Nephron progenitor cell (in vitro differentiated cells): ENCODE measurements at regions not wholly inside any gene's neighbourhood (a gene's known extent, or its start where the extent isn't known, plus 50 kb on each side); places are given as distances from the start of the nearest gene placed in this dataset.

Experiments used
- DNase-seq: peaks from one replicate; pipeline ENCODE4 v3.0.0; 2021
- H3K27ac Mint-ChIP-seq: 2 replicates; pipeline ENCODE4 v1.8.0; 2021; ENCODE audit warnings: mild to moderate bottlenecking, moderate library complexity, mixed read lengths
- H3K27me3 Mint-ChIP-seq: 2 replicates; pipeline ENCODE4 v1.8.0; 2021; ENCODE audit warnings: mild to moderate bottlenecking, low read depth, mixed read lengths; ENCODE audit not compliant: poor library complexity
- H3K36me3 Mint-ChIP-seq: 2 replicates; pipeline ENCODE4 v1.8.0; 2021; ENCODE audit warnings: low read depth, mixed read lengths
- H3K4me1 Mint-ChIP-seq: 2 replicates; pipeline ENCODE4 v1.8.0; 2021; ENCODE audit warnings: mixed read lengths
- H3K4me3 Mint-ChIP-seq: 2 replicates; pipeline ENCODE4 v1.8.0; 2021; ENCODE audit warnings: mild to moderate bottlenecking, moderate library complexity, mixed read lengths
- H3K9me3 Mint-ChIP-seq: 2 replicates; pipeline ENCODE4 v1.8.0; 2021; ENCODE audit warnings: mild to moderate bottlenecking, moderate library complexity, mixed read lengths
- TF ChIP-seq, protein P1 (sequence below): fragments of 200-600 bp; sonication (generic); IDR thresholded peaks from 2 replicates; pipeline ENCODE4 v1.5.0; 2021; ENCODE audit warnings: antibody characterized with exemption

DNA sequence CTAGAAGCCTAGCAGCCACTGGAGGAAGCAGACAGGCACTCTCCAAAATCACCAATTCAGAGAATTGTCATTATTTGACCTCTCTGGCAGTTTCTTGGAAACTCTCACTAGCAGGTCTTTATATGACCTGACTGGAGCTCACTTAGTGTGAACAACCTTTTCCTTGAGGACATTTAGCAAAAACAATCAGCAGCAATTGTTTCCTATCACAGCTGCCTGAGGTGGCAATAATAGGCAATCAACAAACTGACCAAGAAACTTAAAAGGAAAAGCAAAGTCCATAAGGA is 162.4 kb upstream of the STT3B start:
- H3K9me3 Mint-ChIP-seq = peaks cover 9% of the 10 kb centered on the region
- no peak overlapping the region for H3K27ac Mint-ChIP-seq
- no peaks in the 10 kb centered on the region for H3K27me3 Mint-ChIP-seq
- no peaks in the 10 kb centered on the region for H3K36me3 Mint-ChIP-seq
- no peak overlapping the region for H3K4me3 Mint-ChIP-seq
- no peak for DNase-seq
- peaks cover 11% of the 10 kb centered on the region for H3K4me1 Mint-ChIP-seq
- TF ChIP-seq, protein P1, sequence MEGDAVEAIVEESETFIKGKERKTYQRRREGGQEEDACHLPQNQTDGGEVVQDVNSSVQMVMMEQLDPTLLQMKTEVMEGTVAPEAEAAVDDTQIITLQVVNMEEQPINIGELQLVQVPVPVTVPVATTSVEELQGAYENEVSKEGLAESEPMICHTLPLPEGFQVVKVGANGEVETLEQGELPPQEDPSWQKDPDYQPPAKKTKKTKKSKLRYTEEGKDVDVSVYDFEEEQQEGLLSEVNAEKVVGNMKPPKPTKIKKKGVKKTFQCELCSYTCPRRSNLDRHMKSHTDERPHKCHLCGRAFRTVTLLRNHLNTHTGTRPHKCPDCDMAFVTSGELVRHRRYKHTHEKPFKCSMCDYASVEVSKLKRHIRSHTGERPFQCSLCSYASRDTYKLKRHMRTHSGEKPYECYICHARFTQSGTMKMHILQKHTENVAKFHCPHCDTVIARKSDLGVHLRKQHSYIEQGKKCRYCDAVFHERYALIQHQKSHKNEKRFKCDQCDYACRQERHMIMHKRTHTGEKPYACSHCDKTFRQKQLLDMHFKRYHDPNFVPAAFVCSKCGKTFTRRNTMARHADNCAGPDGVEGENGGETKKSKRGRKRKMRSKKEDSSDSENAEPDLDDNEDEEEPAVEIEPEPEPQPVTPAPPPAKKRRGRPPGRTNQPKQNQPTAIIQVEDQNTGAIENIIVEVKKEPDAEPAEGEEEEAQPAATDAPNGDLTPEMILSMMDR = no peak

DNA sequence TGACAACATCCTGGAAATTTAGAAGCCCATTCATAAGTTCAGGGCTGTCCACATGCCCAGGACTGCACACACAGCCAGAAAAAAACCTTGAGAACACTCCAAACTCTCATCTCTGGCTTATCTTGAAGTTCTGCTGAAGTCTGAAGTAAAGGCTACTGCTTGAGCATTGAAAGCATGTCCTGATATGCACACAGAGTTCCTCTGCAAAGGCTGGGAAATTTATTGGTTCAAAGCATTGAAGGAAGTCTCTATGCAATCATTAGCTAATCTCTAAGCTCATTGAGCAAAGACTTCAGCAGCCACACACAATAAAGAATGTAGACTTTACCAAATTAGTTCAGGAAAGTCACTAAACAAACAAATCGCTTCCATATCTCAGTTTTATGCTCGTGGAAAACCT is 162.0 kb upstream of the STT3B start:
- Mint-ChIP-seq H3K9me3 (peaks cover 9% of the 10 kb centered on the region), H3K27ac (no peak overlapping the region), H3K27me3 (no peaks in the 10 kb centered on the region), H3K4me3 (no peak overlapping the region), H3K36me3 (no peaks in the 10 kb centered on the region), H3K4me1 (peaks cover 11% of the 10 kb centered on the region)
- TF ChIP-seq, protein P1 = no peak
- DNase-seq = no peak

DNA sequence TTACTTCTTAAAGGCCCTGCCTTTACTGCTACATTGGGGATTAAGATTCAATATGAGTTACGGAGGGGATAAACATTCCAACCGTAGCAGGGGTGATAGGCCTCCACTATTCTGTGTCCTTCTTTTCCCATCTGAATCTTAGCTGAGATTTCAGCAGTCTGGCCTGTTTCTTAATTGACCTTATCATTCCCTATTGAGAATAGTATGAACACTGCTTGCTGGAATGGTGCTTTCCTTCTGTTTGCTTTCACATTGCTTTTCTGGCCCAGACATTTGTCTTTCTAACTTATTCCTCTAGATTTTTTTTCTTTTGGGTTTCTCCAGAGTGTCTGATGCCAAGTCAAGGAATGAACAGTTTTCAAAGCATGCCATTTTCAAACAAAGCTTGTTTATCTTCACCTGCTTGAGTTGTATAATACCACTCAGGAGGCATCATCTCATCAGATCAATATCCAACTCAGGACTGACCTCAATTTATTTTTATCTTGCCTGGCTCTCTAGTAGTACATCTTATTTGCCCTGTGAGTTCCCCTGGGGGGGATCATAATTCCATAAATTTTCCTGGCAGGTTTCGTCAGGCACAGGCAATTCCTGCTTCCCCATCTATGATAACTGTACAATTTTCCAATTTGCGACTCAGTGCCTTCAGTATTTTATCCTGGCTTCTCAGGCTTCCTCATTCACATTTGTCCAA is 161.1 kb upstream of the STT3B start:
- no peaks in the 10 kb centered on the region for H3K36me3 Mint-ChIP-seq
- H3K27ac Mint-ChIP-seq = no peak overlapping the region
- no peak for DNase-seq
- H3K4me3 Mint-ChIP-seq = no peak overlapping the region
- peaks cover 8% of the 10 kb centered on the region for H3K4me1 Mint-ChIP-seq
- peaks cover 9% of the 10 kb centered on the region for H3K9me3 Mint-ChIP-seq
- H3K27me3 Mint-ChIP-seq = no peaks in the 10 kb centered on the region
- TF ChIP-seq, protein P1 = no peak

DNA sequence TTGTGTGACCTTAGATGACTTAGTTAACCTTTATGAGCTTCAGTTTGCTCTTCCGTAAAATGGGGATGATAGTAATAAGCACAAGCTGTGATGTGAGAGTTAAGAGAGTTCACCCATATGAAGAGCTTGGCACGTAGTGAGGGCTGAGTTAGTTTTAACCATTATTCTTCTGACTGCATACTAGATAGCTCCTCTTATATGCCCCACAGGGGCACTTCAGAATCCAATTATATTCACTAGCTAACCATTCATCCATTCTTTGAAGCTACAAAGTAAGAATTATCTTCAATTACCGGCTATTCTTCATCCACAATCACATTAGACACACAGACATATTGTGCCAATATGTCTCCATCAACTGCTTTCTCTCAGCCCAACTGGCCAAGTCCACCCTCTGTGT is 159.0 kb upstream of the STT3B start:
- peaks cover 8% of the 10 kb centered on the region for H3K4me1 Mint-ChIP-seq
- no peaks in the 10 kb centered on the region for H3K36me3 Mint-ChIP-seq
- no peak for DNase-seq
- no peak overlapping the region for H3K4me3 Mint-ChIP-seq
- peaks cover 9% of the 10 kb centered on the region for H3K9me3 Mint-ChIP-seq
- H3K27ac Mint-ChIP-seq = no peak overlapping the region
- no peaks in the 10 kb centered on the region for H3K27me3 Mint-ChIP-seq
- TF ChIP-seq, protein P1 = no peak

DNA sequence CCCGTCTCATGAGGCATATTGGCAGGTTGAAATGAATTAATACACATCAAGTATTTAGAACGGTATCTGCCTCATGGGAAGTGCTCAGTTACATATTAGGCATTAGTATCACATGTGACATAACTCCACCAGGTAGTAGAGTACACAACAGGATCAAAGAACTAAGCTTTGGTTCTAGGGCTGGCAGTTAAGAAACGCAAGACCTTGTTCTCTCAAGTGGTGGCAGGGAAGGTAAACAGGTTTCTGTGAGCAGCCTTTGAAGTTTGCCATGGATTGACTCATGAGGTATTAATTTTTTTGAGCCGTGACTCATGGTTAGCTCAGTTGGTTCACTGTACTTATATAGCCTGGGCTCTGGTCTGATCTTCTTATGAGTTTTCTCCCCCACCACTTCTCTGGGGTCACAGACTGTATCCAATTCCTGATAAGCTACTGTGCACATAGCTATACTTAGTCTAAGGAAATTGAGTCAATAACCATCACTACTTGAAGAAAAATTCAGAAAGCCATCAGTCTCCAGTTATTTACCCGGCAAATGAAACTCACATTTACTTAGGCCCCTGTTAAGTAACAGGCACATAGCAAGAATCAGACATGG is 155.6 kb upstream of the STT3B start:
- no peaks in the 10 kb centered on the region for H3K36me3 Mint-ChIP-seq
- no peaks in the 10 kb centered on the region for H3K27me3 Mint-ChIP-seq
- H3K4me1 Mint-ChIP-seq = peaks cover 8% of the 10 kb centered on the region
- no peak overlapping the region for H3K27ac Mint-ChIP-seq
- H3K9me3 Mint-ChIP-seq = no peaks in the 10 kb centered on the region
- TF ChIP-seq, protein P1 = no peak
- H3K4me3 Mint-ChIP-seq = no peak overlapping the region
- DNase-seq = no peak

DNA sequence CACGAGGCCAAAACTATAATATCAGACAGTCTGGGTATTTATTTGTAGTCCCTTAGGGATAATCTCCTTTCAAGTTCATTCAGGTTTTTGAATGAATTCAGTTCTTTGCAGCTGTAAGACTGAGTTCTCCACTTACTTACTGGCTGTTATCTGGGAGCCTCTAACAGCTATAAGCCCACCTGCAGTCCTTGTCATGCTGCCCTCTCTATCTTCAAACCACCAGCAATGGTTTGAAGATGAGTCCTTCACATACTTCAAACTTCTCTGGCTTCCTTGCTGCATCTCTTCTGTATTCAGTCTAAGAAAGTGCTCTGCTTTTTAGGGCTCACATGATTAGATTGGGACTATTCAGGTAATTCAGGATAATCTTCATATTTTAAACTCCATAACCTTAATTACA is 154.5 kb upstream of the STT3B start:
- Mint-ChIP-seq H3K9me3 (no peaks in the 10 kb centered on the region), H3K36me3 (no peaks in the 10 kb centered on the region), H3K4me1 (peaks cover 8% of the 10 kb centered on the region), H3K27me3 (no peaks in the 10 kb centered on the region), H3K27ac (no peak overlapping the region), H3K4me3 (no peak overlapping the region)
- TF ChIP-seq, protein P1 = no peak
- DNase-seq = no peak
